GM12873 (cell line): ENCODE measurements at regions not wholly inside any gene's neighbourhood (a gene's known extent, or its start where the extent isn't known, plus 50 kb on each side); places are given as distances from the start of the nearest gene placed in this dataset.

ENCODE experiments used
- TF ChIP-seq, protein P1 (sequence below): IDR thresholded peaks from 2 replicates; pipeline ENCODE4 v1.5.1; 2012; ENCODE audit warnings: low read depth, mild to moderate bottlenecking, moderate library complexity, low read length, control low read depth; ENCODE audit not compliant: insufficient read depth; ENCODE audit errors: missing control alignments

DNA sequence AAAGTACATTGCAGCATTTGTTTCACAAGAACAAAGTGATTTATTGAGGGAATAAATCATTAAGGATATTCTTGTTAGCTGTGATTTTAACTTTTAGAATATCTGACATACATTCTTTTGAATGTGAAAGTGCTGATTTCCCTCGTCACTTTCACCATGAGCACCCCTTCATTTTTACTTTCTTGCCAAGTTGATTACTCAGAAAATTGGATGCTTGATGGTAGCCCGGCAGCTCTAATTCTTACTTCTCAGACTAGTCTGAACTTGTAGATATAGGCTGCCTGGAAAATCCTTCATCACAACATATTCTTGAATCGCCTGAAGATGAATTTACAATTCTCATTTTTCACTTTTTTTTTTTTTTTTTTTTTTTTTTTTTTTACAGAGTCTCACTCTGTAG, 147.1 kb upstream of the SMLR1 start:
- TF ChIP-seq, protein P1, sequence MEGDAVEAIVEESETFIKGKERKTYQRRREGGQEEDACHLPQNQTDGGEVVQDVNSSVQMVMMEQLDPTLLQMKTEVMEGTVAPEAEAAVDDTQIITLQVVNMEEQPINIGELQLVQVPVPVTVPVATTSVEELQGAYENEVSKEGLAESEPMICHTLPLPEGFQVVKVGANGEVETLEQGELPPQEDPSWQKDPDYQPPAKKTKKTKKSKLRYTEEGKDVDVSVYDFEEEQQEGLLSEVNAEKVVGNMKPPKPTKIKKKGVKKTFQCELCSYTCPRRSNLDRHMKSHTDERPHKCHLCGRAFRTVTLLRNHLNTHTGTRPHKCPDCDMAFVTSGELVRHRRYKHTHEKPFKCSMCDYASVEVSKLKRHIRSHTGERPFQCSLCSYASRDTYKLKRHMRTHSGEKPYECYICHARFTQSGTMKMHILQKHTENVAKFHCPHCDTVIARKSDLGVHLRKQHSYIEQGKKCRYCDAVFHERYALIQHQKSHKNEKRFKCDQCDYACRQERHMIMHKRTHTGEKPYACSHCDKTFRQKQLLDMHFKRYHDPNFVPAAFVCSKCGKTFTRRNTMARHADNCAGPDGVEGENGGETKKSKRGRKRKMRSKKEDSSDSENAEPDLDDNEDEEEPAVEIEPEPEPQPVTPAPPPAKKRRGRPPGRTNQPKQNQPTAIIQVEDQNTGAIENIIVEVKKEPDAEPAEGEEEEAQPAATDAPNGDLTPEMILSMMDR = no peak

DNA sequence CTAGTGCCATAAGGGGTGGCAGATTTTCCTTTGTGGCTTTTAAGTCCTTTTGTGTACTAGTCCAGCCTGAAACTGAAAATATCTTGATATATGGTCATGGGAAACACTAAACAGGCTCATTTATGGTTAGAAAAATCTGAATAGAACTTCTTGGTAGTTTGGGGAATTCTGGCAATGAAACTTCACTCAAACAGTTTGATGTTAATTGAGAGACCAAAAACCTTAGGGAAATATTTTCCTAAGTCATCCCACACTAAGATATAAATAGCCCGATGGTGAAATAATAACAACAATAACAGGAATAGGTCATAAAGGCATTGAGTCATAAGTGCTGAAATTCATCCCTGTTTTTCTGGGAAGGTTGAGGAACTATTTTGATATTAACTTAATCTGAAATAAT, 146.2 kb upstream of the SMLR1 start:
- TF ChIP-seq, protein P1 = no peak

DNA sequence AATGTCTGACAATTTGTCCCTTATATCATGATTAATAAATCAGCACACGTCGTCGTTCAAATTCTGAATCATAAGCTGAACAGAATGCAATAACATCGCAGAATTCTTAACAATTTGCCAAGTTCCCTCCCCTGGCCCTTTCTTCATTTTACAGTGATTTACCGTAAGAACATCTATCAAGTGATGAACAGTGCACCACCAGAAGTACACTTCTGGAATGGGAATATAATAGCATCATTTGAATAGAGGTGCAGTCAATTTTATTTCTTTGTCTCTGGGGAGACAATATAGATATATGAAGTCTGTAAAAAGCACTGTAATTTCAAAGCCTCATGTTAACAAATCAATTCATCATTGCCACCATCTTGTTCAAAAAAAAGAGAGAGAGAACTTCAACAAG, 145.1 kb upstream of the SMLR1 start:
- TF ChIP-seq, protein P1 = no peak

DNA sequence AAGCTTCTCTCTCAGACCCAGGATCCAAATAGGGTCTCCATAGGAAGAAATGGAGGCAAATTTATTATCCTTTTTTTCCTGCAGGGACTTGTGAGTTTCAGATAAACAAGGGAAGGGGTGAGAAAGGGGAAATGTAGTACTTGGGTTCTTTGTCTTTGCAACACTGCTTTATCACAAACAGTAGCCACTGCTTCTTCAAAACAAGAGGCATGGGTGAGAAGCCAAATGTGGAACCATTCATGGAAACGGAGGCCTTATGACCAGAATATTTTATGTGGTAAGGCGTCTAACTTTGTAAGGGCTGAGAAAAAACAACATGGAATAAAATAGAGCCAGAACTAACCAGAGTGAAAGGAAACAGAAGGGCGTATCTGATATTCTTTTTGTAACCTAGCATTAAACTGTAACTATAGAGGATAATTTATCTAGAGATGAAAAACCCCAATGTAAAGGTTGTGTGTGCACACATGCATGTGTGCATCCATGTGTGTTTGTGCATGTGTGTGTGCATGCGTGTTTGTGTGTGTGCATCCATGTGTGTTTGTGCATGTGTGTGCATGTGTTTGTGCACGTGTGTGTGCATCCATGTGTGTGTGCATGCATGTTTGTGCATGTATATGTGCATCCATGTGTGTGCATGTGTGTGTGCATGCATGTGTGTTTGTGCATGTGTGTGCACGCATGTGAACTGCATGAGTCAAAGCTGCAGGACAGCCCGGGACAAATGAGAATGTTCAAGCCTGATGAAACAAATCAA, 143.3 kb upstream of the SMLR1 start:
- TF ChIP-seq, protein P1 = no peak

DNA sequence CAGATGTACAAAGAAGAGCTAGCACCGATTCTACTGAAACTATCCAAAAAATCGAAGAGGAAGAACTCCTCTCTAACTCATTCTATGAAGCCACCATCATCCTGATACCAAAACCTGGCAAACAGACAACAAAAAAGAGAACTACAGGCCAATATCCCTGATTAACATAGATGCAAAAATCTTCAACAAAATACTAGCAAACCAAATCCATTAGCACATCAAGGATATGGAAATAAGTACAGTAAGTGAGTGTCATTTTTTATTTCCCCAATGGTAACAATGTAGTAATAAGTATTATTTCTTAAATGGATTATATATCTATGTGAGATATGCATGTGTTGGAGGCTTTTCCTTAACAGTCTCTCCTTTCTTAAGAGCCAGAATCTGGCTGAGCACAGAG, 134.5 kb upstream of the SMLR1 start:
- TF ChIP-seq, protein P1 = no peak

DNA sequence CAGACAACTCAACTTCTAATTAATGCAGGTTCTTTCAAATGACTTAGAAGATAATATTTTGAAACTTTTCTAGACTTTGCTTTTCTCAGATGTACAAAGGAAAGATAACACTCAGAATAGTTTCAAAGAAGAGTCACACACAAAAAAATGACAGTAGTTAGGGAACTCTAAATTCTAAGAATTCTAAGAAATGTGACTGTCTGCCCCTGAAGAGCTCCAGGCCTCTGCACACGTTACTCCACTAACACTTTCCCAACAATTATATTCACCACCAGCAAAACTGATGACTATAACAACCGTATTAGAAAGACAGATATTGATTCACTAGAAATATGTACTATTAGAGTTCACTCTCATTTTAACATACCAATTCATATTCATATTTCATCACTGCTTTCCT, 133.3 kb upstream of the SMLR1 start:
- TF ChIP-seq, protein P1 = no peak

DNA sequence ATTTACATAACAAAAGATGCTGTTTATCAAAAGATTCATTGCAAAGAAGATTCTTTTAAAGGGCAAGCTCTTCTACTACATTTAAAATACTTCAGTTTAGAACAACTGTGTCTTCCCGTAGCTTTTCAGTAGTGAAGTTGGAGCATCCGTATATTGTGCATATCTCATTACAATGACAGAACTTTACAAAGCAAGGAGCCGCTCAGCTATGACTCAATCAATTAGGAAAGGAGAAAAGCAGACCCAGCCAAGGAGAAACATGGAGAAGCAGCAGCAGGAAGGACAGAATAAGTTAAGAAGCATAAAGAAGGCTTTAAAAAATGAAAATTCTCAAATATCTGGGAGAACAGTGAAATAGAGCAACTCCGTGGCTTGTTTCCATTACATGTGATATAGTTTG, 132.6 kb upstream of the SMLR1 start:
- TF ChIP-seq, protein P1 = no peak
